HepG2 (cell line): ENCODE measurements at regions not wholly inside any gene's neighbourhood (a gene's known extent, or its start where the extent isn't known, plus 50 kb on each side); places are given as distances from the start of the nearest gene placed in this dataset.
A peak's percentile ranks its signal among the peaks of the same experiment; 100 is the strongest.

Source experiments
- ATAC-seq: fragments of 200-7000 bp; cut with Tn5 transposase; 3 replicates; pipeline ENCODE4 v1.9.1; 2020; ENCODE audit warnings: mild to moderate bottlenecking, moderate library complexity
- BruUV-seq: library from RNA; stranded (reverse); fragments of 400-500 nt; replicated peaks from 2 replicates; lab custom pipeline; 2021; lab: Mats Ljungman, UMichigan
- CTCF ChIA-PET: fragments of 300-600 bp; formaldehyde crosslinking; extraction: SDS; loops from one replicate; lab custom pipeline; 2021; ENCODE audit warnings: low total read pairs, inconsistent platforms, low intra/inter-chr PET ratio; lab: Yijun Ruan, JAX
- POLR2A ChIA-PET: fragments of 350-600 bp; sonication (Branson Sonifier 250); formaldehyde crosslinking; loops from one replicate; lab custom pipeline; 2020; ENCODE audit warnings: antibody characterized with exemption, inconsistent platforms; lab: Yijun Ruan, JAX
- DNase-seq: peaks from one replicate; pipeline ENCODE4 v3.0.0-alpha.2; 2015; ENCODE audit warnings: low spot score
- FAIRE-seq: peaks from 3 replicates; lab custom pipeline; 2011; peaks lifted over from hg19 to GRCh38; lab: Jason Lieb, UNC
- H2AFZ ChIP-seq: one replicate; pipeline ENCODE4 v1.6.1; 2011; ENCODE audit warnings: low read length, inconsistent platforms
- H3K27ac ChIP-seq: fragments of 300-600 bp; 3 replicates; pipeline ENCODE4 v1.8.0; 2011; ENCODE audit warnings: mixed run types, mild to moderate bottlenecking, mixed read lengths, low read length, inconsistent platforms; ENCODE audit not compliant: insufficient read depth; ENCODE audit errors: extremely low read length
- H3K27me3 ChIP-seq, 2 experiments: fragments of 200-600 bp in 1 of 2; 2 replicates in 1 of 2; 3 replicates in 1 of 2; pipeline versions ENCODE4 v1.6.0 to v1.8.0; 2011; ENCODE audit warnings: low read length in 2 of 2, mild to moderate bottlenecking in 2 of 2, moderate library complexity in 2 of 2, inconsistent platforms in 1 of 2; ENCODE audit not compliant: insufficient read depth in 2 of 2, control insufficient read depth in 1 of 2
- H3K36me3 ChIP-seq, 2 experiments: fragments of 200-600 bp in 1 of 2; replicated peaks in 1 of 2; 2 replicates in 1 of 2; 3 replicates in 1 of 2; pipeline versions ENCODE4 v1.5.1 to v1.8.0; 2011; ENCODE audit warnings: low read length in 2 of 2, inconsistent platforms in 1 of 2; ENCODE audit not compliant: insufficient read depth in 2 of 2, control insufficient read depth in 1 of 2
- H3K4me1 ChIP-seq: 2 replicates; pipeline ENCODE4 v1.5.1; 2012; ENCODE audit warnings: low read length, inconsistent platforms; ENCODE audit not compliant: insufficient read depth
- H3K4me2 ChIP-seq: 2 replicates; pipeline ENCODE4 v1.6.0; 2011; ENCODE audit warnings: low read depth, low read length, inconsistent platforms
- H3K4me3 ChIP-seq, 3 experiments: fragments of 200-600 bp in 1 of 3; sonication (generic), shearing (Covaris generic) in 1 of 3; replicated peaks in 1 of 3; 2 replicates each; pipeline ENCODE4 v1.5.1; 2011 to 2016; ENCODE audit warnings: low read length in 3 of 3, inconsistent platforms in 2 of 3, low read depth in 2 of 3, mild to moderate bottlenecking in 2 of 3, control low read depth in 1 of 3, mixed read lengths in 1 of 3; ENCODE audit not compliant: insufficient read depth in 1 of 3
- H3K79me2 ChIP-seq: one replicate; pipeline ENCODE4 v1.6.1; 2011; ENCODE audit warnings: low read length, inconsistent platforms; ENCODE audit not compliant: insufficient read depth
- H3K9ac ChIP-seq: 2 replicates; pipeline ENCODE4 v1.6.0; 2011; ENCODE audit warnings: mild to moderate bottlenecking, low read depth, low read length, inconsistent platforms; ENCODE audit not compliant: insufficient read depth
- H3K9me3 ChIP-seq: 2 replicates; pipeline ENCODE4 v1.5.1; 2012; ENCODE audit warnings: mild to moderate bottlenecking, low read length
- H4K20me1 ChIP-seq: 2 replicates; pipeline ENCODE4 v1.6.0; 2011; ENCODE audit warnings: inconsistent platforms, mild to moderate bottlenecking, low read length, moderate library complexity; ENCODE audit not compliant: insufficient read depth
- FOXO4 ChIP-seq: sonication (generic); formaldehyde crosslinking; conservative IDR thresholded peaks from 2 replicates; pipeline ENCODE4 v1.8.1; 2023; ENCODE audit warnings: missing genetic modification reagents
- HMGXB3 ChIP-seq: sonication (generic); formaldehyde crosslinking; IDR thresholded peaks from 2 replicates; pipeline ENCODE4 v1.4.0; 2020; ENCODE audit warnings: missing genetic modification reagents, borderline replicate concordance
- MXD3 ChIP-seq: IDR thresholded peaks from 2 replicates; pipeline ENCODE4 v1.6.1; 2016; ENCODE audit warnings: mild to moderate bottlenecking, missing biosample characterization, missing genetic modification reagents
- RAD21 ChIP-seq: fragments of 450-650 bp; formaldehyde crosslinking; IDR thresholded peaks from 2 replicates; pipeline ENCODE4 v1.5.0; 2020; ENCODE audit warnings: mild to moderate bottlenecking
- TMF1 ChIP-seq: sonication (generic); formaldehyde crosslinking; IDR thresholded peaks from 2 replicates; pipeline ENCODE4 v1.8.1; 2022; ENCODE audit warnings: low read depth, missing genetic modification reagents
- ZFP36L2 ChIP-seq: sonication (generic); formaldehyde crosslinking; IDR thresholded peaks from 2 replicates; pipeline ENCODE4 v1.4.0; 2020; ENCODE audit warnings: missing genetic modification reagents
- ZNF703 ChIP-seq: sonication (generic); formaldehyde crosslinking; IDR thresholded peaks from 2 replicates; pipeline ENCODE4 v1.5.1; 2020; ENCODE audit warnings: missing genetic modification reagents, mild to moderate bottlenecking, moderate library complexity, borderline replicate concordance
- ZNF710 ChIP-seq: sonication (generic); formaldehyde crosslinking; IDR thresholded peaks from 2 replicates; pipeline ENCODE4 v1.5.0; 2020; ENCODE audit warnings: mild to moderate bottlenecking, missing genetic modification reagents, borderline replicate concordance
- WGBS: methylation state at CpG from one replicate; pipeline ENCODE4 v1.1.6; 2017; ENCODE audit warnings: low lambda C conversion rate; 5-methylcytosine and 5-hydroxymethylcytosine counted together
- in situ Hi-C: cut with HindIII; loops from 2 replicates; pipeline ENCODE4 v1.10.0; 2017; ENCODE audit warnings: low pct_unique_long_range_greater_than_20kb; ENCODE audit not compliant: extremely low pct_ligation_motif_present
- intact Hi-C: fragments of 100-400 bp; cut with micrococcal nuclease; formaldehyde crosslinking; loops from one replicate; pipeline ENCODE4 v1.10.0; 2022; ENCODE audit not compliant: unreplicated experiment

GRCh38 chr5:2300421-2300820 lies 417.7 kb upstream of the IRX4 start:
- ChIA-PET CTCF (no interaction called here), POLR2A (no interaction called here)
- in situ Hi-C loops (no loop called here), intact Hi-C loops (no loop called here)
- H3K9ac ChIP-seq, result no peak overlapping the region
- H3K36me3 ChIP-seq, result no peaks in the 10 kb centered on the region
- no peak overlapping the region for H3K4me2 ChIP-seq
- no peaks in the 10 kb centered on the region for H3K9me3 ChIP-seq
- no TSS peak for BruUV-seq
- TF ChIP-seq FOXO4, result no peak
- no peak for TF ChIP-seq ZNF703 (CRISPR knock-in tag)
- ATAC-seq, result no peak
- peaks cover 6 to 44% of the 10 kb centered on the region in 2 experiments; a peak in 4 of 5 replicates for H3K27me3 ChIP-seq
- H3K4me3 ChIP-seq, result no peak overlapping the region
- H2AFZ ChIP-seq, result no peak overlapping the region
- no peaks in the 10 kb centered on the region for H4K20me1 ChIP-seq
- no peak overlapping the region for H3K27ac ChIP-seq
- FAIRE-seq, result no peak
- H3K4me1 ChIP-seq, result no peaks in the 10 kb centered on the region
- H3K79me2 ChIP-seq, result no peaks in the 10 kb centered on the region
- 28% methylated on average over 3 of the region's 11 CpGs for whole genome bisulfite sequencing
- no peak for DNase-seq

- ChIA-PET CTCF (no interaction called here), POLR2A (no interaction called here)
- Histone ChIP-seq H3K79me2 (no peaks in the 10 kb centered on the region), H3K4me1 (no peaks in the 10 kb centered on the region), H3K9ac (no peak overlapping the region), H3K27me3 (peaks cover 6 to 41% of the 10 kb centered on the region in 2 experiments; a peak in 4 of 5 replicates), H3K4me2 (no peak overlapping the region), H3K4me3 (no peak overlapping the region), H4K20me1 (no peaks in the 10 kb centered on the region), H3K27ac (no peak overlapping the region), H2AFZ (no peak overlapping the region), H3K36me3 (no peaks in the 10 kb centered on the region), H3K9me3 (no peaks in the 10 kb centered on the region)
- DNase-seq (no peak), ATAC-seq (peak; percentile 62; the same call in 2 of the 3 replicates), FAIRE-seq (no peak)
- WGBS, result 44% methylated on average over 7 of the region's 19 CpGs
- in situ Hi-C loops (no loop called here), intact Hi-C loops (no loop called here)
- no TSS peak for BruUV-seq
- no peak for TF ChIP-seq TMF1 (CRISPR knock-in tag)
- TF ChIP-seq ZFP36L2 (CRISPR knock-in tag), result no peak
- TF ChIP-seq ZNF710 (CRISPR knock-in tag), result no peak
- no peak for TF ChIP-seq MXD3
- TF ChIP-seq HMGXB3, result no peak
- no peak for TF ChIP-seq RAD21 (CRISPR knock-in tag)
Observed at GRCh38 chr5:2299388-2300220, 416.9 kb upstream of the IRX4 start.
